ENCODE measurements at regions not wholly inside any gene's neighbourhood (a gene's known extent, or its start where the extent isn't known, plus 50 kb on each side); places are given as distances from the start of the nearest gene placed in this dataset.

DNA sequence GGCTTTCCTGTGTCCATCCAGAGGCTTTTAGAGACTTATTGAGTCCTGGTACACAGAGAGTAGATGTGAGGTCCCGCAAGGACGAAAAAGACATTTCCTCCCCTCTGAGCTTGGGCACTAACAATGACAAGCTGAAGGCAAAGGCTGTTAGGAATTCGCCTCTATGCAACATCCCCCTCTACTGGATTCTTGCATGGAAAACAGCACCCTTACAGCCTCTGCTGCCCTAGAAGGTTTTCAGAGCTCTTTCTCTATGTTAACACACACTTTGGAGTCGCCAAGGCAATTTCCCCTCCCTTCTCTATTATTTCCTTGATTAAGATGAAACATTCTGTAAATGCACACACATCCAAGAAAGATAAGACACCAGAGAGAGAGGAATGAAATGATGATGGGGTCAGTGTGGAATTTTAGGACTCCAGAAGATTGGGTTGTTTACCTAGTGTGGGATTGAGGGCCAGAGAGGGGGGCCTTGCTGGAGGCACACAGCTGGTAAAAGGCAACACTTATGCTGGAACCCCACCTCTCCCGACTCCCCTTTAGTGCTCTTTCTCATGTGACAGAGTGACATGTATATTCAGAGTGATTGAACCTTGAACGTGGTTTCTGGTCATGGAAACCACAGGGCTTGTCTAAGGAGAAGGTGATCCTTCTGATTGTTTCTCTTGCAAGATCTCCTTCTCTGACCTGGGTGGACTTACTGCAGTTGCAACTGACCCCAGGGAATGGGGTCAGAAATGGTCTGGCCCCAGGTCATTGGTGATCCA, 300.7 kb downstream of the CLIC5 start:
- TF ChIP-seq CTCF (IDR thresholded peaks at IDR 0.05; ENCODE audit: borderline replicate concordance, insufficient read depth, low read depth, low read length) = peak; percentile 62
- no peak overlapping the region for H3K4me3 ChIP-seq (ENCODE audit: low read depth, low read length)

GRCh38 chr6:45714006-45714730, 301.5 kb downstream of the CLIC5 start:
- TF ChIP-seq CTCF (IDR thresholded peaks at IDR 0.05; ENCODE audit: borderline replicate concordance, insufficient read depth, low read depth, low read length) = no peak
- no peak overlapping the region for H3K4me3 ChIP-seq (ENCODE audit: low read depth, low read length)
